H9 (cell line): ENCODE measurements at regions not wholly inside any gene's neighbourhood (a gene's known extent, or its start where the extent isn't known, plus 50 kb on each side); places are given as distances from the start of the nearest gene placed in this dataset.

Experiments used
- DNase-seq: peaks from one replicate; pipeline ENCODE4 v3.0.0-alpha.2; 2017
- H2AFZ ChIP-seq: one replicate; pipeline ENCODE4 v1.6.1; 2013; ENCODE audit warnings: mild to moderate bottlenecking, low read length, control low read depth, moderate library complexity
- H2AK5ac ChIP-seq: 2 replicates; pipeline ENCODE4 v1.6.1; 2013; ENCODE audit warnings: low read length, control low read depth, mixed read lengths; ENCODE audit not compliant: insufficient read length
- H2BK120ac ChIP-seq: one replicate; pipeline ENCODE4 v1.6.1; 2013; ENCODE audit warnings: low read depth, mild to moderate bottlenecking, low read length, control low read depth, inconsistent platforms; ENCODE audit not compliant: poor library complexity, severe bottlenecking
- H2BK12ac ChIP-seq: 2 replicates; pipeline ENCODE4 v1.6.1; 2013; ENCODE audit warnings: low read length, control low read depth, mixed read lengths, low read depth; ENCODE audit not compliant: insufficient read length
- H2BK15ac ChIP-seq: 2 replicates; pipeline ENCODE4 v1.6.1; 2013; ENCODE audit warnings: low read depth, low read length, control low read depth
- H2BK20ac ChIP-seq: one replicate; pipeline ENCODE4 v1.6.1; 2013; ENCODE audit warnings: low read depth, mild to moderate bottlenecking, low read length, control low read depth, inconsistent platforms; ENCODE audit not compliant: poor library complexity, severe bottlenecking
- H2BK5ac ChIP-seq: 2 replicates; pipeline ENCODE4 v1.6.1; 2013; ENCODE audit warnings: low read length, control low read depth, mixed read lengths; ENCODE audit not compliant: insufficient read length
- H3K14ac ChIP-seq: 2 replicates; pipeline ENCODE4 v1.6.1; 2013; ENCODE audit warnings: low read length, control low read depth; ENCODE audit not compliant: insufficient read depth
- H3K18ac ChIP-seq: 2 replicates; pipeline ENCODE4 v1.6.1; 2013; ENCODE audit warnings: low read depth, mild to moderate bottlenecking, mixed read lengths, low read length, control low read depth; ENCODE audit not compliant: insufficient read length
- H3K23ac ChIP-seq: 2 replicates; pipeline ENCODE4 v1.6.1; 2013; ENCODE audit warnings: low read length, control low read depth, mixed read lengths, low read depth; ENCODE audit not compliant: insufficient read length
- H3K23me2 ChIP-seq: 2 replicates; pipeline ENCODE4 v1.6.1; 2013; ENCODE audit warnings: low read depth, mild to moderate bottlenecking, mixed read lengths, low read length, control low read depth; ENCODE audit not compliant: insufficient read length, poor library complexity, severe bottlenecking
- H3K27ac ChIP-seq: 2 replicates; pipeline ENCODE4 v1.5.1; 2013; ENCODE audit warnings: low read length, control low read depth, mixed read lengths, low read depth; ENCODE audit not compliant: insufficient read length
- H3K27me3 ChIP-seq: 2 replicates; pipeline ENCODE4 v1.6.1; 2013; ENCODE audit warnings: low read length, control low read depth, inconsistent platforms; ENCODE audit not compliant: insufficient read depth
- H3K4ac ChIP-seq: 2 replicates; pipeline ENCODE4 v1.6.1; 2013; ENCODE audit warnings: low read depth, mild to moderate bottlenecking, control low read depth, inconsistent platforms, low read length, moderate library complexity
- H3K4me1 ChIP-seq: 2 replicates; pipeline ENCODE4 v1.6.1; 2013; ENCODE audit warnings: low read length, control low read depth, inconsistent platforms; ENCODE audit not compliant: insufficient read depth
- H3K4me2 ChIP-seq: 2 replicates; pipeline ENCODE4 v1.6.1; 2013; ENCODE audit warnings: low read length, control low read depth, mixed read lengths; ENCODE audit not compliant: insufficient read length, insufficient read depth
- H3K56ac ChIP-seq: 2 replicates; pipeline ENCODE4 v1.6.1; 2013; ENCODE audit warnings: low read depth, mild to moderate bottlenecking, mixed read lengths, low read length, control low read depth; ENCODE audit not compliant: insufficient read length
- H3K79me1 ChIP-seq: 2 replicates; pipeline ENCODE4 v1.6.1; 2013; ENCODE audit warnings: low read depth, mild to moderate bottlenecking, moderate library complexity, low read length, control low read depth, inconsistent platforms; ENCODE audit not compliant: insufficient read depth, poor library complexity, severe bottlenecking
- H3K79me2 ChIP-seq: 2 replicates; pipeline ENCODE4 v1.6.1; 2013; ENCODE audit warnings: low read length, control low read depth, inconsistent platforms; ENCODE audit not compliant: insufficient read depth
- H3K9ac ChIP-seq: 2 replicates; pipeline ENCODE4 v1.6.1; 2013; ENCODE audit warnings: low read length, control low read depth, mixed read lengths; ENCODE audit not compliant: insufficient read length; ENCODE audit errors: extremely low read depth
- H3K9me3 ChIP-seq: one replicate; pipeline ENCODE4 v1.6.1; 2013; ENCODE audit warnings: low read depth, low read length, inconsistent platforms; ENCODE audit not compliant: control insufficient read depth
- H3T11ph ChIP-seq: one replicate; pipeline ENCODE4 v1.6.1; 2013; ENCODE audit warnings: mild to moderate bottlenecking, low read length, control low read depth, inconsistent platforms
- H4K20me1 ChIP-seq: one replicate; pipeline ENCODE4 v1.6.1; 2013; ENCODE audit not compliant: control insufficient read depth, insufficient read length, insufficient read depth
- H4K5ac ChIP-seq: 2 replicates; pipeline ENCODE4 v1.6.1; 2013; ENCODE audit warnings: low read depth, mild to moderate bottlenecking, mixed read lengths, low read length, control low read depth; ENCODE audit not compliant: insufficient read length
- H4K8ac ChIP-seq: replicated peaks from 2 replicates; pipeline ENCODE4 v1.6.1; 2013; ENCODE audit warnings: low read length, control low read depth, mixed read lengths, low read depth; ENCODE audit not compliant: insufficient read length
- H4K91ac ChIP-seq: 2 replicates; pipeline ENCODE4 v1.6.1; 2013; ENCODE audit warnings: low read depth, mild to moderate bottlenecking, moderate library complexity, mixed read lengths, low read length, control low read depth; ENCODE audit not compliant: insufficient read length
- H3K27ac Mint-ChIP-seq, 3 experiments: 2 replicates in 2 of 3; 3 replicates in 1 of 3; pipeline ENCODE4 v1.8.0; 2020 to 2021; ENCODE audit warnings: mixed read lengths in 3 of 3, mild to moderate bottlenecking in 1 of 3, moderate library complexity in 1 of 3
- H3K27me3 Mint-ChIP-seq: 2 replicates; pipeline ENCODE4 v1.8.0; 2021; ENCODE audit warnings: low read depth, mild to moderate bottlenecking, moderate library complexity, mixed read lengths
- H3K36me3 Mint-ChIP-seq, 3 experiments: 2 replicates in 2 of 3; 3 replicates in 1 of 3; pipeline ENCODE4 v1.8.0; 2020 to 2021; ENCODE audit warnings: low read depth in 3 of 3, mixed read lengths in 3 of 3; ENCODE audit not compliant: insufficient read depth in 1 of 3
- H3K4me1 Mint-ChIP-seq, 2 experiments: 2 replicates each; pipeline ENCODE4 v1.8.0; 2020; ENCODE audit warnings: mixed read lengths in 2 of 2
- H3K4me3 Mint-ChIP-seq, 2 experiments: 2 replicates in 1 of 2; 3 replicates in 1 of 2; pipeline ENCODE4 v1.8.0; 2020 to 2021; ENCODE audit warnings: mild to moderate bottlenecking in 2 of 2, mixed read lengths in 2 of 2, moderate library complexity in 1 of 2
- H3K9me3 Mint-ChIP-seq, 2 experiments: 2 replicates in 1 of 2; 3 replicates in 1 of 2; pipeline ENCODE4 v1.8.0; 2020; ENCODE audit warnings: mild to moderate bottlenecking in 2 of 2, mixed read lengths in 2 of 2, moderate library complexity in 1 of 2
- CTCF ChIP-seq: fragments of 200-600 bp; sonication (generic); conservative IDR thresholded peaks from 3 replicates; pipeline ENCODE4 v1.8.0; 2021; ENCODE audit warnings: antibody characterized with exemption, mild to moderate bottlenecking
- WGBS: extraction: QIAGEN DNeasy Blood & Tissue Kit; methylation state at CpG from one replicate; pipeline ENCODE4 v1.1.7; 2013; ENCODE audit warnings: missing lambda C conversion rate, low lambda C conversion rate, mixed read lengths; ENCODE audit not compliant: insufficient read length; ENCODE audit errors: extremely low coverage; 5-methylcytosine and 5-hydroxymethylcytosine counted together

DNA sequence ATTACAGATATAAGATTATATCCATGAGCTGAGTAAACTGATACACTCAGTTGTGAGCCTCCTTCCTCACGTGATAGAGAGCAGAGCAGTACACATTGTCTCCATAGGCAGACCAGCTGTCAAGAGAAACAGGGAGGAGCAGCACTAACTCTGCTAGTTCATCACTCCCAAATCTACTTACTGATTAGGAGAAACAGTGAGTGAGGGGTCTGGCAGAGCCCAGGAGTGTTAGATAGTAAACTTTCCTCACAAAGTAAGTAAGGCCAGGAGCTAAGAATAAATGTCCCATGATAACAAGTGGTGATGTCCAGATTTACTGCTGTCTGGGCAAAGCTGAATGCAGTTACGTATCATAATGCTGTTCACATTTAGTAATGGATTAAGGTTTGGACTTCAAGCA, 168.6 kb upstream of the KCNK2 start:
- Histone ChIP-seq H4K8ac (no peak overlapping the region), H4K91ac (no peak overlapping the region), H2AFZ (no peak overlapping the region), H2BK5ac (no peak overlapping the region), H2BK120ac (no peak overlapping the region), H3T11ph (no peak overlapping the region), H4K20me1 (no peaks in the 10 kb centered on the region), H3K9me3 (no peaks in the 10 kb centered on the region), H2BK20ac (no peak overlapping the region), H2BK12ac (no peak overlapping the region), H3K4ac (no peak overlapping the region), H3K27ac (no peak overlapping the region), H2AK5ac (no peak overlapping the region), H3K18ac (no peak overlapping the region), H3K23ac (no peak overlapping the region), H3K23me2 (no peaks in the 10 kb centered on the region), H3K79me2 (no peaks in the 10 kb centered on the region), H3K56ac (no peak overlapping the region), H3K27me3 (no peaks in the 10 kb centered on the region; the same call in 1 of the 2 replicates), H4K5ac (no peak overlapping the region), H2BK15ac (no peak overlapping the region), H3K79me1 (no peaks in the 10 kb centered on the region), H3K14ac (no peak overlapping the region), H3K9ac (no peak overlapping the region), H3K4me1 (no peaks in the 10 kb centered on the region; the same call in 1 of the 2 replicates), H3K4me2 (no peak overlapping the region)
- Mint-ChIP-seq H3K4me1 (peaks cover 8 to 9% of the 10 kb centered on the region in 2 experiments), H3K27me3 (no peaks in the 10 kb centered on the region), H3K4me3 (no peak overlapping the region), H3K9me3 (no peaks in the 10 kb centered on the region), H3K27ac (no peak overlapping the region), H3K36me3 (no peaks in the 10 kb centered on the region)
- WGBS: no CpG with 5 or more reads among the region's 2 CpGs
- TF ChIP-seq CTCF: no peak
- DNase-seq: no peak
